K562 (cell line): ENCODE measurements at regions not wholly inside any gene's neighbourhood (a gene's known extent, or its start where the extent isn't known, plus 50 kb on each side); places are given as distances from the start of the nearest gene placed in this dataset.

Experiments
- ATAC-seq: fragments of 200-7000 bp; cut with Tn5 transposase; 3 replicates; pipeline ENCODE4 v1.9.1; 2020; ENCODE audit warnings: moderate library complexity
- BruUV-seq: library from RNA; stranded (reverse); fragments of 400-500 nt; replicated peaks from 2 replicates; lab custom pipeline; 2021; lab: Mats Ljungman, UMichigan
- CTCF ChIA-PET: fragments of 300-600 bp; formaldehyde crosslinking; extraction: SDS; loops from one replicate; lab custom pipeline; 2021; ENCODE audit warnings: low intra/inter-chr PET ratio; lab: Yijun Ruan, JAX
- POLR2A ChIA-PET: fragments of 300-600, 350-650 bp; sonication (Branson Sonifier 250); formaldehyde crosslinking; extraction: SDS; loops from one replicate; lab custom pipeline; 2021; ENCODE audit warnings: antibody characterized with exemption, inconsistent platforms; lab: Yijun Ruan, JAX
- DNase-seq, 4 experiments: peaks; one replicate each; pipeline versions ENCODE4 v3.0.0 to v3.0.0-alpha.2; 2011 to 2018; ENCODE audit warnings: low spot score in 3 of 4, mixed read lengths in 3 of 4; ENCODE audit errors: extremely low read depth in 1 of 4
- FAIRE-seq: peaks from 2 replicates; lab custom pipeline; 2011; peaks lifted over from hg19 to GRCh38; lab: Jason Lieb, UNC
- H2AFZ ChIP-seq: 2 replicates; pipeline ENCODE4 v1.6.0; 2011; ENCODE audit warnings: low read depth, low read length, control low read depth, inconsistent platforms
- H3K27ac ChIP-seq: fragments of 200-600 bp; 3 replicates; pipeline ENCODE4 v1.8.0; 2011; ENCODE audit warnings: low read depth, mild to moderate bottlenecking, control low read depth, inconsistent platforms, low read length, moderate library complexity, mixed read lengths; ENCODE audit errors: extremely low read depth
- H3K27me3 ChIP-seq, 2 experiments: fragments of 300-600 bp in 1 of 2; 2 replicates in 1 of 2; 3 replicates in 1 of 2; pipeline versions ENCODE4 v1.6.0 to v1.8.0; 2011; ENCODE audit warnings: inconsistent platforms in 2 of 2, low read length in 2 of 2, mild to moderate bottlenecking in 1 of 2, mixed read lengths in 1 of 2, moderate library complexity in 1 of 2; ENCODE audit not compliant: control insufficient read depth in 2 of 2, insufficient read depth in 2 of 2
- H3K36me3 ChIP-seq: fragments of 300-600 bp; 3 replicates; pipeline ENCODE4 v1.8.0; 2011; ENCODE audit warnings: mild to moderate bottlenecking, low read length, inconsistent platforms; ENCODE audit not compliant: control insufficient read depth, insufficient read depth
- H3K4me1 ChIP-seq, 2 experiments: fragments of 200-600 bp in 1 of 2; replicated peaks in 1 of 2; 2 replicates in 1 of 2; 3 replicates in 1 of 2; pipeline versions ENCODE4 v1.5.1 to v1.8.0; 2011; ENCODE audit warnings: inconsistent platforms in 2 of 2, low read length in 2 of 2, mild to moderate bottlenecking in 1 of 2, mixed read lengths in 1 of 2, moderate library complexity in 1 of 2; ENCODE audit not compliant: control insufficient read depth in 2 of 2, insufficient read depth in 2 of 2
- H3K4me2 ChIP-seq: 2 replicates; pipeline ENCODE4 v1.6.1; 2011; ENCODE audit warnings: low read length, control low read depth, inconsistent platforms, mixed read lengths; ENCODE audit not compliant: insufficient read depth
- H3K4me3 ChIP-seq: fragments of 200-600 bp; sonication (generic), shearing (Covaris generic); 2 replicates; pipeline ENCODE4 v1.5.1; 2016; ENCODE audit warnings: control low read depth, inconsistent platforms
- H3K79me2 ChIP-seq: fragments of 200-600 bp; 3 replicates; pipeline ENCODE4 v1.8.0; 2011; ENCODE audit warnings: low read length, inconsistent platforms; ENCODE audit not compliant: control insufficient read depth, insufficient read depth
- H3K9ac ChIP-seq, 2 experiments: 2 replicates each; pipeline versions ENCODE4 v1.6.0 to v1.6.1; 2011; ENCODE audit warnings: low read depth in 2 of 2, low read length in 2 of 2, control low read depth in 1 of 2, inconsistent platforms in 1 of 2, mild to moderate bottlenecking in 1 of 2, mixed read lengths in 1 of 2; ENCODE audit not compliant: insufficient read depth in 1 of 2
- H3K9me1 ChIP-seq: one replicate; pipeline ENCODE4 v1.6.0; 2011; ENCODE audit warnings: inconsistent platforms, mild to moderate bottlenecking, low read length, moderate library complexity; ENCODE audit not compliant: control insufficient read depth, insufficient read depth
- H3K9me3 ChIP-seq: replicated peaks from 2 replicates; pipeline ENCODE4 v1.5.1; 2011; ENCODE audit warnings: low read depth, low read length, inconsistent platforms; ENCODE audit not compliant: control insufficient read depth, insufficient read depth
- H4K20me1 ChIP-seq: replicated peaks from 2 replicates; pipeline ENCODE4 v1.6.1; 2011; ENCODE audit warnings: low read length, inconsistent platforms, mixed read lengths; ENCODE audit not compliant: control insufficient read depth, insufficient read depth
- CHCHD3 ChIP-seq: fragments of 250-450 bp; sonication (Bioruptor Pico); IDR thresholded peaks from 2 replicates; pipeline ENCODE4 v2.1.2; 2022; ENCODE audit warnings: mild to moderate bottlenecking
- CREBBP ChIP-seq: IDR thresholded peaks from one replicate; pipeline ENCODE4 v1.6.1; 2012; ENCODE audit warnings: low read depth, mild to moderate bottlenecking, control low read depth, inconsistent platforms, low read length
- E2F4 ChIP-seq: sonication (generic); formaldehyde crosslinking; IDR thresholded peaks from 2 replicates; pipeline ENCODE4 v1.8.0; 2022; ENCODE audit warnings: mild to moderate bottlenecking, low read depth, missing genetic modification reagents
- HOXB6 ChIP-seq: fragments of 250-450 bp; sonication (Bioruptor Pico); IDR thresholded peaks from 2 replicates; pipeline ENCODE4 v1.5.1; 2022; ENCODE audit warnings: mild to moderate bottlenecking, borderline replicate concordance
- PTRF ChIP-seq: fragments of 450-650 bp; IDR thresholded peaks from 2 replicates; pipeline ENCODE4 v1.6.1; 2016; ENCODE audit warnings: mild to moderate bottlenecking, missing genetic modification characterization, missing compliant biosample characterization
- RBM14 ChIP-seq: fragments of 200-400 bp; formaldehyde crosslinking; IDR thresholded peaks from 2 replicates; pipeline ENCODE4 v1.6.1; 2018; ENCODE audit warnings: low read depth, mild to moderate bottlenecking, low read length, moderate library complexity, borderline replicate concordance; ENCODE audit not compliant: insufficient read depth
- RNF2 ChIP-seq: sonication (generic); IDR thresholded peaks from 2 replicates; pipeline ENCODE4 v1.6.1; 2016
- SAP30 ChIP-seq: fragments of 200-600 bp; sonication (generic); IDR thresholded peaks from 2 replicates; pipeline ENCODE4 v1.6.1; 2012; ENCODE audit warnings: borderline replicate concordance, low read depth, mild to moderate bottlenecking, moderate library complexity, low read length, control low read depth, inconsistent platforms; ENCODE audit not compliant: insufficient read depth, poor library complexity, severe bottlenecking
- TRIM25 ChIP-seq: fragments of 450-650 bp; IDR thresholded peaks from 2 replicates; pipeline ENCODE4 v1.7.0; 2016; ENCODE audit warnings: borderline replicate concordance
- WHSC1 ChIP-seq: IDR thresholded peaks from one replicate; pipeline ENCODE4 v1.6.1; 2012; ENCODE audit warnings: low read length, control low read depth, inconsistent platforms
- ZBTB11 ChIP-seq, 3 experiments: fragments of 200-800 bp in 1 of 3; fragments of 250-450 bp in 1 of 3; fragments of 450-650 bp in 1 of 3; sonication (Bioruptor Pico) in 1 of 3; sonication (Bioruptor generic) in 1 of 3; formaldehyde crosslinking in 1 of 3; IDR thresholded peaks; 2 replicates each; pipeline versions ENCODE4 v1.6.1 to v1.8.0; 2016 to 2022; ENCODE audit warnings: mild to moderate bottlenecking in 2 of 3, missing genetic modification characterization in 2 of 3, missing compliant biosample characterization in 1 of 3, moderate library complexity in 1 of 3
- ZNF561 ChIP-seq: fragments of 450-650 bp; formaldehyde crosslinking; conservative IDR thresholded peaks from 2 replicates; pipeline ENCODE4 v1.4.0; 2020; ENCODE audit warnings: mild to moderate bottlenecking, moderate library complexity
- WGBS: fragments of 100-300 bp; shearing (Covaris generic); methylation state at CpG from one replicate; pipeline ENCODE4 v1.1.6; 2016; ENCODE audit warnings: low coverage, mixed read lengths; ENCODE audit not compliant: insufficient coverage; ENCODE audit errors: missing lambda C conversion rate; 5-methylcytosine and 5-hydroxymethylcytosine counted together
- in situ Hi-C: fragments of 300-500 bp; cut with MboI; formaldehyde crosslinking; loops from 4 replicates; pipeline ENCODE4 v1.15.0; 2018; ENCODE audit warnings: inconsistent platforms, mixed read lengths
- intact Hi-C: fragments of 100-400 bp; cut with micrococcal nuclease; formaldehyde crosslinking; loops from 2 replicates; pipeline ENCODE4 v1.14.2; 2022
- TF ChIP-seq, protein P1 (sequence below): conservative IDR thresholded peaks from 2 replicates; pipeline ENCODE4 v1.6.1; 2011; ENCODE audit warnings: low read depth, mild to moderate bottlenecking, low read length; ENCODE audit not compliant: control insufficient read depth

- Histone ChIP-seq H4K20me1 (no peaks in the 10 kb centered on the region), H3K4me1 (peaks cover 0 to 17% of the 10 kb centered on the region in 2 experiments; a peak in 3 of 5 replicates), H3K9ac (no peak overlapping the region), H2AFZ (peak overlapping the region; percentile 54), H3K27me3 (no peaks in the 10 kb centered on the region), H3K9me1 (no peaks in the 10 kb centered on the region), H3K36me3 (no peaks in the 10 kb centered on the region), H3K4me2 (peak overlapping the region; percentile 45), H3K79me2 (no peaks in the 10 kb centered on the region), H3K4me3 (no peak overlapping the region), H3K9me3 (no peaks in the 10 kb centered on the region), H3K27ac (peak overlapping the region; percentile 8; the same call in 1 of the 3 replicates)
- ChIA-PET CTCF (no interaction called here), POLR2A (interaction anchor here (0.6 to 1.5 kb wide), 5 partner anchors 8 to 682 kb away, joined by 3 to 6 read pairs (median 3); no protein-coding TSS in a partner anchor)
- intact Hi-C loops: loop anchor here (5.0 kb wide), 1 partner anchor 80 kb away; no protein-coding TSS in a partner anchor
- FAIRE-seq (peak; percentile 93), DNase-seq (peak; percentile 22 to 69 (median 45)), ATAC-seq (peak; percentile 77)
- in situ Hi-C loops: no loop called here
- BruUV-seq: no TSS peak
- WGBS: 0% methylated on average over 2 of the region's 2 CpGs
- TF ChIP-seq RNF2 (no peak), ZBTB11 (CRISPR knock-in tag; IDR thresholded peaks at IDR 0.05) (no peak), E2F4 (no peak), SAP30 (no peak), WHSC1 (no peak), CHCHD3 (CRISPR knock-in tag) (no peak), ZNF561 (CRISPR knock-in tag) (no peak), PTRF (tag) (no peak), TRIM25 (no peak), CREBBP (no peak), HOXB6 (no peak), RBM14 (no peak)
- TF ChIP-seq, protein P1, sequence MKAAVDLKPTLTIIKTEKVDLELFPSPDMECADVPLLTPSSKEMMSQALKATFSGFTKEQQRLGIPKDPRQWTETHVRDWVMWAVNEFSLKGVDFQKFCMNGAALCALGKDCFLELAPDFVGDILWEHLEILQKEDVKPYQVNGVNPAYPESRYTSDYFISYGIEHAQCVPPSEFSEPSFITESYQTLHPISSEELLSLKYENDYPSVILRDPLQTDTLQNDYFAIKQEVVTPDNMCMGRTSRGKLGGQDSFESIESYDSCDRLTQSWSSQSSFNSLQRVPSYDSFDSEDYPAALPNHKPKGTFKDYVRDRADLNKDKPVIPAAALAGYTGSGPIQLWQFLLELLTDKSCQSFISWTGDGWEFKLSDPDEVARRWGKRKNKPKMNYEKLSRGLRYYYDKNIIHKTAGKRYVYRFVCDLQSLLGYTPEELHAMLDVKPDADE: no peak
Measured at GRCh38 chr4:81747242-81747930, 275.7 kb upstream of the RASGEF1B start.
